Nephron progenitor cell (in vitro differentiated cells): ENCODE measurements at regions not wholly inside any gene's neighbourhood (a gene's known extent, or its start where the extent isn't known, plus 50 kb on each side); places are given as distances from the start of the nearest gene placed in this dataset.

ENCODE experiments used
- DNase-seq: peaks from one replicate; pipeline ENCODE4 v3.0.0; 2021
- H3K27ac Mint-ChIP-seq: 2 replicates; pipeline ENCODE4 v1.8.0; 2021; ENCODE audit warnings: mild to moderate bottlenecking, moderate library complexity, mixed read lengths
- H3K27me3 Mint-ChIP-seq: 2 replicates; pipeline ENCODE4 v1.8.0; 2021; ENCODE audit warnings: mild to moderate bottlenecking, low read depth, mixed read lengths; ENCODE audit not compliant: poor library complexity
- H3K36me3 Mint-ChIP-seq: 2 replicates; pipeline ENCODE4 v1.8.0; 2021; ENCODE audit warnings: low read depth, mixed read lengths
- H3K4me1 Mint-ChIP-seq: 2 replicates; pipeline ENCODE4 v1.8.0; 2021; ENCODE audit warnings: mixed read lengths
- H3K4me3 Mint-ChIP-seq: 2 replicates; pipeline ENCODE4 v1.8.0; 2021; ENCODE audit warnings: mild to moderate bottlenecking, moderate library complexity, mixed read lengths
- H3K9me3 Mint-ChIP-seq: 2 replicates; pipeline ENCODE4 v1.8.0; 2021; ENCODE audit warnings: mild to moderate bottlenecking, moderate library complexity, mixed read lengths
- TF ChIP-seq, protein P1 (sequence below): fragments of 200-600 bp; sonication (generic); IDR thresholded peaks from 2 replicates; pipeline ENCODE4 v1.5.0; 2021; ENCODE audit warnings: antibody characterized with exemption

DNA sequence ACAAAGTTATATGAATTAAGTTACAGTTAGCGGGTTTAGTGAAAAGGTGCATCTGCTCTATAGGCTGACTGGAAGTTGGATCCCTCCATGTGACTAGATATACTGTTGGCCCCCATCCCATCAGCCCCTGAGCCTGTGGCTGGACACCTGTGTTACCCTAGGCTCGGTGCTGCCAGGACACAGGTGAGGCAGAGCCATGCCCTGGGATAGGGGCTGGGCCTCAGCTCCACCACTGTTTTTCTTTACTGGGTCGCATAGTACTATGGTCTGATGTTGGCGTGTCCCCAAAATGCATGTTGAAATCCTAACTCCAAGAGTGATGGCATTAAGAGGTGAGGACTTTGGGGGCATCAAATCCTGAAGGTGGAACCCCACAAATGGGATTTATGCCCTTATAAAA lies 638.6 kb upstream of the ID2 start:
- Mint-ChIP-seq H3K9me3 (peaks cover 6% of the 10 kb centered on the region), H3K36me3 (peaks cover 4% of the 10 kb centered on the region), H3K27me3 (peaks cover 6% of the 10 kb centered on the region), H3K27ac (no peak overlapping the region), H3K4me3 (no peak overlapping the region), H3K4me1 (no peaks in the 10 kb centered on the region)
- TF ChIP-seq, protein P1, sequence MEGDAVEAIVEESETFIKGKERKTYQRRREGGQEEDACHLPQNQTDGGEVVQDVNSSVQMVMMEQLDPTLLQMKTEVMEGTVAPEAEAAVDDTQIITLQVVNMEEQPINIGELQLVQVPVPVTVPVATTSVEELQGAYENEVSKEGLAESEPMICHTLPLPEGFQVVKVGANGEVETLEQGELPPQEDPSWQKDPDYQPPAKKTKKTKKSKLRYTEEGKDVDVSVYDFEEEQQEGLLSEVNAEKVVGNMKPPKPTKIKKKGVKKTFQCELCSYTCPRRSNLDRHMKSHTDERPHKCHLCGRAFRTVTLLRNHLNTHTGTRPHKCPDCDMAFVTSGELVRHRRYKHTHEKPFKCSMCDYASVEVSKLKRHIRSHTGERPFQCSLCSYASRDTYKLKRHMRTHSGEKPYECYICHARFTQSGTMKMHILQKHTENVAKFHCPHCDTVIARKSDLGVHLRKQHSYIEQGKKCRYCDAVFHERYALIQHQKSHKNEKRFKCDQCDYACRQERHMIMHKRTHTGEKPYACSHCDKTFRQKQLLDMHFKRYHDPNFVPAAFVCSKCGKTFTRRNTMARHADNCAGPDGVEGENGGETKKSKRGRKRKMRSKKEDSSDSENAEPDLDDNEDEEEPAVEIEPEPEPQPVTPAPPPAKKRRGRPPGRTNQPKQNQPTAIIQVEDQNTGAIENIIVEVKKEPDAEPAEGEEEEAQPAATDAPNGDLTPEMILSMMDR, result no peak
- DNase-seq, result no peak

DNA sequence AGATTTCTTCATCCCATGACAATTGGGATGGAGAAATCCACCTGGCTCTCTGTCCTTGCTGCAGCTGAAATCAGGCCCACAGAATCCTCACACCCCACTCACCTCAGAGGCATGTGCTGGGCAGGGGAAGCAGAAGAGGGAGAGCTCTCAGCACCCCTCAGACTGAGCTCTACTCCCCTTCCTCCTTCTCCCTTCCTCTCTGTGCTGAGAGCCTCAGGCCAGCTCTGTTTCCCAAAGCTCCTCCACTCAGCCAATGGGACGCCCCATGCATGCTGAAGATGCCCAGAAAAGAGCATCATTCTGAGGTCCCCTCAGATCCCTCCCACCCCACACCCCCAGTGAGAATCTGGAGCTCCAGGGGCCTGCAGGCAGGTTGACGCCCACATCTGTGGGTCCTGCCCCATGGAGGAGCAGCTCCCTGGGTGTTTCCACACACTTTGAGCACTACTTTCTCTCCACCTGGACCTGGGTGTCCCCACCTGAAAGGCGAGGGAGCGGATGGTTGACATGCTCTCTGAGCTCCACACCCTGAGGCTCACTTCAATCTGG lies 637.7 kb upstream of the ID2 start:
- DNase-seq, result no peak
- H3K4me3 Mint-ChIP-seq, result no peak overlapping the region
- no peak overlapping the region for H3K27ac Mint-ChIP-seq
- H3K4me1 Mint-ChIP-seq, result no peaks in the 10 kb centered on the region
- TF ChIP-seq, protein P1, result no peak
- H3K36me3 Mint-ChIP-seq, result peaks cover 4% of the 10 kb centered on the region
- peaks cover 6% of the 10 kb centered on the region for H3K9me3 Mint-ChIP-seq
- peaks cover 6% of the 10 kb centered on the region for H3K27me3 Mint-ChIP-seq

DNA sequence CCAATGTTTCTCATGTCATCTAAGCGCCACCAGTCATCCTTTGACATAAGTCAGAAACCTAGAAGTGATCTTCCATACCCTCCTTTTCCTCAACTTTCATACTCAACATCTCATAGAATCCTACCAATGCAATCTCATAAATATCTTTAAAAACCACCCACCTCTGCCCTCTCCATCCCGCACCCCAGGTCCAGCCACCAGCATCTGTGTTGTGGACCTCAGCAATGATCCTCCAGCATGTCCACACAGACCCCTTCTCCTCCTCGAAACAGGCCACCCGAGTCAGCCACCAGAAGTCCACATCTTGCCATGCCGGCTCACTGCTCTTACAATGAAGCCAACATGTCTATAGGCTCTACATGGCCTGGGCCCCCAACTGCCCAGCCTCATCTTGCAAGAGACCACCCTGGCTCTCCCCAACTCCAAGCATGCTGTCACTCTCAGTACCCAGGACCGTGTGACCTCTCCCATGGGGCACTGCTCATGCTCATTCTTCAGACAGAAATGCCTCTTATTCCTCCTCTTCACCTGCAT lies 636.7 kb upstream of the ID2 start:
- TF ChIP-seq, protein P1, result no peak
- Mint-ChIP-seq H3K27ac (no peak overlapping the region), H3K4me1 (no peaks in the 10 kb centered on the region), H3K27me3 (peaks cover 10% of the 10 kb centered on the region), H3K9me3 (peaks cover 6% of the 10 kb centered on the region), H3K4me3 (no peak overlapping the region), H3K36me3 (peaks cover 4% of the 10 kb centered on the region)
- no peak for DNase-seq

DNA sequence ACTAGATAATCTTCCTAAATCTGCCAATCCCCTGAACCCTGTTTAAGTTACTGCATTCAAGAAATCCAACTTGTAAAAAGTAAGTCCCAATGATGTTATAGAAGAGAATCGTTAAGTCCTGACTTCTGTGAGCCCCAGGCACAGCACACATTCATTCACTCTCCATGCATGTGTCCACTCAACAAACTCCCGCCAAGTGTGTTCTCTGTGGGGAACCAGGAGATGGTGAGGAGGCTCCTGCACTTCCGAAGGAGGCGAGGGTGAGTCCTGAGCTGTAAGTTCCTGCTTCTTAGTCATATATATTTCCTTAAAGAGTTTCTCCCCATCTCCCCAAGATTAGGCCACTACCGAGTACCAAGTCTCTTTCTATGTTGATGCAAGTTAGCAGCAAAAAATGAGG lies 635.0 kb upstream of the ID2 start:
- no peaks in the 10 kb centered on the region for H3K4me1 Mint-ChIP-seq
- TF ChIP-seq, protein P1, result no peak

DNA sequence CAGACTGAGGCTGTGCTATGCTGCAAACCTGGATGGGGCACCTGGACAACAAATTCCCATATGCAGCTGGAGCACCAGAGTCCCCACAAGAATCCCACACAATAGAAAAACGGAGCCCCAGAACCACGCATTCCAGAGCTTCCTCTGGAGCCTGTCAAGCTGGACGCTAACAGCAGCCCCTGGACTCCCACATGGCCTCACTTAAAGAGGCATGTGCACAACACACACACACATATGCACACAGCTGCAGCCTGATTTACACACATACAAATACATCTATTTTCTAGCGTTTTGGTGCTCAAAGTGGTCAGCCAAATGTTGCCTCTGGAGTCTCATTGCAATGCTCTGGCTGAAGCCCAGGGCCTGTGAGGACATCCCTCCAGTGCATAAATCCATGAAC lies 632.7 kb upstream of the ID2 start:
- Mint-ChIP-seq H3K36me3 (no peaks in the 10 kb centered on the region), H3K27me3 (peaks cover 3% of the 10 kb centered on the region), H3K27ac (no peak overlapping the region), H3K4me1 (no peaks in the 10 kb centered on the region), H3K9me3 (no peaks in the 10 kb centered on the region), H3K4me3 (no peak overlapping the region)
- DNase-seq, result no peak
- TF ChIP-seq, protein P1, result no peak

More for the DNA sequence above, 635.0 kb upstream of the ID2 start:
- DNase-seq, result no peak
- no peak overlapping the region for H3K4me3 Mint-ChIP-seq
- H3K9me3 Mint-ChIP-seq, result peaks cover 4% of the 10 kb centered on the region
- H3K27me3 Mint-ChIP-seq, result peaks cover 9% of the 10 kb centered on the region
- no peak overlapping the region for H3K27ac Mint-ChIP-seq
- peaks cover 3% of the 10 kb centered on the region for H3K36me3 Mint-ChIP-seq
